BE2C (cell line): ENCODE measurements at regions not wholly inside any gene's neighbourhood (a gene's known extent, or its start where the extent isn't known, plus 50 kb on each side); places are given as distances from the start of the nearest gene placed in this dataset.

Experiments
- DNase-seq: peaks from one replicate; pipeline ENCODE4 v3.0.0-alpha.2; 2020
- H3K27me3 ChIP-seq: fragments of 250-450 bp; sonication (Bioruptor Pico); 2 replicates; pipeline ENCODE4 v1.5.1; 2020; ENCODE audit warnings: mild to moderate bottlenecking
- H3K36me3 ChIP-seq: fragments of 250-450 bp; sonication (Bioruptor Pico); 2 replicates; pipeline ENCODE4 v1.5.1; 2020; ENCODE audit warnings: mild to moderate bottlenecking
- H3K4me1 ChIP-seq: fragments of 250-450 bp; sonication (Bioruptor Pico); 2 replicates; pipeline ENCODE4 v1.5.1; 2020
- H3K4me3 ChIP-seq: 2 replicates; pipeline ENCODE4 v1.5.1; 2011; ENCODE audit warnings: low read depth, low read length
- H3K9me3 ChIP-seq: fragments of 250-450 bp; sonication (Bioruptor Pico); 2 replicates; pipeline ENCODE4 v1.5.1; 2020
- TF ChIP-seq, protein P1 (sequence below): IDR thresholded peaks from 2 replicates; pipeline ENCODE4 v1.5.1; 2012; ENCODE audit warnings: mild to moderate bottlenecking, low read depth, low read length

DNA sequence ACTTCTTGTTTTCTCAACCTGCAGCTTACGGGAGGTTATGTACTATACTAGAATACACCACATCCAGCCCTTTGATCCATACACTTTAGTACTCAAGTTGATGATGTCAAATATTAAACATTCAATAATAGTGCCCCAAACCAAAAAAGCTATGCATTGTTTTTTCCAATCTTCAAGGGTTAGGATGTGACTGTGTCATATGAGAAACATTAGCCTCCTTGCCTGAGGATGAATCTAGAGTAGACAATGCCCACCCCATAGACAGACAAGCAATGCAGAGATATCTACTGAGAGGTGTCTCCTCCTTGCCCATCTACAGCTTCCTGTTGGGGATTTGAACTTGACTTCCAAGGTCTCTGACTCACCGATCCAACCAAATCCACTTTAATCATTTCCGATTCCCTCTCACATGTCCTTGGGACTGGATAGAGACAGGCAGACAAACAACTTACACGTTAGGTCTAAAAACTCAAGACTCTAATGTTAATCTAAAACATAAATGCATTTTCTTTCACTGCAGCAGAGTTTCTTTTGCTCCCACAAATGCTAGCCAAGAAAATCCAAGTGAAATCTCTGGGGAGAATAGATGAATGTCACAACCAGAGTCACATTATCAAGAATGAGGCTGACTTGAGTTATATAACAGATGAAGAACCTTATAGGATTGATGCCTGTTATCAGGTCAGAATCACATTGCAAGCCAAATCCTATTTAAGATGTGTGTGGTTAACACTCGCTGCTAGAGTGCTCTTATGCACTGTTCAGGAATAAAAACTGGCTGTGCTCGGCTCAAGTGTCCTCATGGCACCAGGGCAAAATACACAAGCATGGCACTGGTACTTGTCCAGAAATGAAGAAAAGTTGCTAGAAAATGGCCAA is 75.5 kb upstream of the TNFAIP3 start:
- Histone ChIP-seq H3K36me3 (no peaks in the 10 kb centered on the region), H3K4me3 (no peak overlapping the region), H3K27me3 (no peaks in the 10 kb centered on the region; the same call in 1 of the 2 replicates), H3K9me3 (no peaks in the 10 kb centered on the region), H3K4me1 (no peaks in the 10 kb centered on the region)
- no peak for DNase-seq
- TF ChIP-seq, protein P1, sequence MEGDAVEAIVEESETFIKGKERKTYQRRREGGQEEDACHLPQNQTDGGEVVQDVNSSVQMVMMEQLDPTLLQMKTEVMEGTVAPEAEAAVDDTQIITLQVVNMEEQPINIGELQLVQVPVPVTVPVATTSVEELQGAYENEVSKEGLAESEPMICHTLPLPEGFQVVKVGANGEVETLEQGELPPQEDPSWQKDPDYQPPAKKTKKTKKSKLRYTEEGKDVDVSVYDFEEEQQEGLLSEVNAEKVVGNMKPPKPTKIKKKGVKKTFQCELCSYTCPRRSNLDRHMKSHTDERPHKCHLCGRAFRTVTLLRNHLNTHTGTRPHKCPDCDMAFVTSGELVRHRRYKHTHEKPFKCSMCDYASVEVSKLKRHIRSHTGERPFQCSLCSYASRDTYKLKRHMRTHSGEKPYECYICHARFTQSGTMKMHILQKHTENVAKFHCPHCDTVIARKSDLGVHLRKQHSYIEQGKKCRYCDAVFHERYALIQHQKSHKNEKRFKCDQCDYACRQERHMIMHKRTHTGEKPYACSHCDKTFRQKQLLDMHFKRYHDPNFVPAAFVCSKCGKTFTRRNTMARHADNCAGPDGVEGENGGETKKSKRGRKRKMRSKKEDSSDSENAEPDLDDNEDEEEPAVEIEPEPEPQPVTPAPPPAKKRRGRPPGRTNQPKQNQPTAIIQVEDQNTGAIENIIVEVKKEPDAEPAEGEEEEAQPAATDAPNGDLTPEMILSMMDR, result no peak

DNA sequence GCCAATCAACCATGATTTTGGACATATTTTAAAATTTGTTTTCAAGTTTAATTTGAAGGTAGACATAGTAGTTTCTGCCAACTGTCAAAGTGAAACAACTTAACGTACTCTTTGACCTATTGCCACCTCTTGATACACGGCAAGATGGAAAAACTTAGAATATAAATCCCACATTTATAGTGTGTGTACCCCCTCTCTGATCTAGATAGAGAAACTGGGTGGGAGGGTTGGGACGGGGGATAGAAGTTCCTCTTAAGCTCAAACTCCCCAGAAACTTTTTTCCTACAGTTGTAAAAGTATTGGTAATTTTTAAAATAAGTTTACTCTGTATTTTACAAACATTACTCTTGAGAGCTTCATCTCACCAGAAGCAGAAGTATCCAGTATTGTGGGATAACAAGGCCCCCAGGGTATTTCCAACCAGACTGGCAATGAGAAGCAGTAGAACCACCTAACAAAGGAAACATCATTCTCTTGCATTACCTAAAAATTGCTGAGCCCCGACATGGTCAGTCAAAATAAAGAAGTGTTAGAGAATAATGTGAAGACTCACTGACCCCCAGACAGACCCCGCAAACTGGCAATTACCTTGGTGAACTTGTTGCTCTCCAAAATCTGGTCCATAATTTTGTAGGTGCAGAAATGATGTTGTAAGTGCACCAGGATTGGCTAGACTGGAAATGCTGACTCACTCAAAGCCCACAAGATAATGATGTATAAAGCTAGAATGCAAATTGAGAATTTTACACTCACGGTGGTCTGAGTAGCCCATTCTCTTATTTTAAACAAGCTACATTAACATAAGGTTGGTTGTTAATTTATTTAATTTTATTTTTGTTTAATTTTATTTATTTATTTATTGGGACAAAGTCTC is 74.7 kb upstream of the TNFAIP3 start:
- TF ChIP-seq, protein P1, result no peak
- DNase-seq, result no peak
- H3K9me3 ChIP-seq, result no peaks in the 10 kb centered on the region
- H3K36me3 ChIP-seq, result no peaks in the 10 kb centered on the region
- no peaks in the 10 kb centered on the region; the same call in 1 of the 2 replicates for H3K27me3 ChIP-seq
- H3K4me3 ChIP-seq, result no peak overlapping the region
- H3K4me1 ChIP-seq, result no peaks in the 10 kb centered on the region

DNA sequence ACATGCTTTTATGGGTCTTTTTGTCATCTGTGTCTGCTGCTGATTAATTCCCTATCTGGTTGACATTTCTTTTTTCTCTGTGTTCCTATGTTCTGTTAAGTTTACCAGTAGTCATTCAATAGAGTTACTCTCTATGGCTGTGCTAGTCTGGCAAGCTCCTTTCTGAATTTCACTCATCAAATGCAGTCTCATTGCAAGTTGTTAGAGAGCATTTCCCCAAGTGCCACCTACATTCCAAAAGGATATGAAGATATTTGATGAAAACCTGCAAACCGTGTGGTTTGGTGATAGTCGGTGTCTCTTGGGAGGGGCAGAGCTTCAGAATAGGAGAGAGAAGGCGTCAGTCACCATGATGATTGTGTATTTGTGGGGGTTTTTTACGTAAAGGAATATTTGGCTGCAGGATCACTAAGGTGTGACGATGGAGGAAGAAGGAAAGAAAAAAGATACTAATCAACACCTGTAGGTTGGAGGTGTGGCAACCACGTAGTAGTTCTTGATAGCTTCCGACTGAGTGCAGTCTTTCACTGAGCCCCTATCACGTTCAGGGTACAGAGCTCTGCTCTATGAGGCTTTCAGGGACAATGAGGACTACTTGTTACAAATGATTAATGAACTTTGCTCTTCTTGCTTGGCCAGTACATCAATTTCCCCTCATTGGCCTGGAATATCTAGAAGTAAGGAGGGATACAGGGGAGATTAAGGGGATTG is 73.1 kb upstream of the TNFAIP3 start:
- TF ChIP-seq, protein P1, result no peak
- Histone ChIP-seq H3K27me3 (no peaks in the 10 kb centered on the region; the same call in 1 of the 2 replicates), H3K4me3 (no peak overlapping the region), H3K36me3 (no peaks in the 10 kb centered on the region), H3K4me1 (no peaks in the 10 kb centered on the region), H3K9me3 (no peaks in the 10 kb centered on the region)
- no peak for DNase-seq

DNA sequence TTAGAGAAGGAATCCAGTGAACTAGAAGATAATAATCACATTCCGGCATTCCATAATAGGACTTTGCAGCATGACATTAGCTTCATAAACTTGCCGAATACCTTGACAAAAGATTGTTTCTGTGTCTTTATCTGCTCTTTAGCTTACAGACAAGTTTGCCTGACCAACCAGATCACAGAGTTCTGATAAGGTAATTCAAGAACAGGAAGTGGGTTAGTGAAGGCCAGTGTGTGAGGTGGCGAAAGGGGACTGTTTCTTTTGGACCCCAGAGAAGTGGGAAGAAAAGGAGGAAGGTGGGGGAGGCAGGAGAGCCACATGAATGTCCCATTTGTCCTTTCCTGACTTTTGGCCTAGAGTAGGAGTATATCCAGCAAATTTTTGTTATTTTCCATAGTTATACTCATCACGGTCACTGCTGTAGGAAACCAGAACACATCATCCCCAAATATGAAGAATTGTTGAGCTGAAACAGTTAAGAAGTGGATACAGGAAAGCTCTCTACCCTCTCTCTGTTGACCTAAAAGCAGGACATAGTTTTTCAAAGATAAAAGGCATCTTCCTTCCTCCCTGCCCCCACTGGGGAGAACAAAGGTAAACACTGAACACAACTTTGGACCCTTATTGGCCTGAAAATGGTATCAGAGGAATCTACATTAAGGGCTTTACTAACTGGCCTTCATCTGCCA is 72.4 kb upstream of the TNFAIP3 start:
- Histone ChIP-seq H3K27me3 (no peaks in the 10 kb centered on the region; the same call in 1 of the 2 replicates), H3K4me1 (no peaks in the 10 kb centered on the region), H3K4me3 (no peak overlapping the region), H3K36me3 (no peaks in the 10 kb centered on the region), H3K9me3 (no peaks in the 10 kb centered on the region)
- DNase-seq, result no peak
- TF ChIP-seq, protein P1, result no peak

DNA sequence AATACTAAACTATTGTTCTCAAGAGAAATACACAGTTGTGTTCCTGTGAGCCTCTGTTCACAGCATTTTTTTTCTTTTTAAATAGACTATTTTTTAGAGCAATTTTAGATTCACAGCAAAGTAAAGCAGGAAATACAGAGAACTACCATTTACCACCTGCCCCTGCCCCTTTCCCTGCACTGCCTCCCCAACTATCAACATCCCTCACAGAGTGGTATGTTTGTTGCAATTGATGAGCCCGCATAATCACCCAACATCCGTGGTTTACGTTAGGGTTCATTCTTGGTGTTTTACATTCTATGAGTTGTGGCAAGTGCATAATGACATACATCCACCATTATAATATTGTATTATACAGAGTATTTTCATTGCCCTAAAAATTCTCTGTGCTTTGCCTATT is 71.6 kb upstream of the TNFAIP3 start:
- no peaks in the 10 kb centered on the region for H3K4me1 ChIP-seq
- H3K36me3 ChIP-seq, result no peaks in the 10 kb centered on the region
- no peak for DNase-seq
- H3K4me3 ChIP-seq, result no peak overlapping the region
- H3K9me3 ChIP-seq, result no peaks in the 10 kb centered on the region
- TF ChIP-seq, protein P1, result no peak
- H3K27me3 ChIP-seq, result no peaks in the 10 kb centered on the region; the same call in 1 of the 2 replicates
